Fibroblast of pulmonary artery (primary cell): ENCODE measurements at regions not wholly inside any gene's neighbourhood (a gene's known extent, or its start where the extent isn't known, plus 50 kb on each side); places are given as distances from the start of the nearest gene placed in this dataset.

Source experiments
- DNase-seq: peaks from one replicate; pipeline ENCODE4 v3.0.0-alpha.2; 2010; ENCODE audit warnings: low read depth
- H3K4me3 ChIP-seq: replicated peaks from 2 replicates; pipeline ENCODE4 v1.5.1; 2011; ENCODE audit warnings: low read depth, mild to moderate bottlenecking, control low read depth, low read length, moderate library complexity
- TF ChIP-seq, protein P1 (sequence below): IDR thresholded peaks from 2 replicates; pipeline ENCODE4 v1.5.1; 2011; ENCODE audit warnings: mild to moderate bottlenecking, control low read depth, low read length, inconsistent platforms; ENCODE audit errors: missing control alignments

DNA sequence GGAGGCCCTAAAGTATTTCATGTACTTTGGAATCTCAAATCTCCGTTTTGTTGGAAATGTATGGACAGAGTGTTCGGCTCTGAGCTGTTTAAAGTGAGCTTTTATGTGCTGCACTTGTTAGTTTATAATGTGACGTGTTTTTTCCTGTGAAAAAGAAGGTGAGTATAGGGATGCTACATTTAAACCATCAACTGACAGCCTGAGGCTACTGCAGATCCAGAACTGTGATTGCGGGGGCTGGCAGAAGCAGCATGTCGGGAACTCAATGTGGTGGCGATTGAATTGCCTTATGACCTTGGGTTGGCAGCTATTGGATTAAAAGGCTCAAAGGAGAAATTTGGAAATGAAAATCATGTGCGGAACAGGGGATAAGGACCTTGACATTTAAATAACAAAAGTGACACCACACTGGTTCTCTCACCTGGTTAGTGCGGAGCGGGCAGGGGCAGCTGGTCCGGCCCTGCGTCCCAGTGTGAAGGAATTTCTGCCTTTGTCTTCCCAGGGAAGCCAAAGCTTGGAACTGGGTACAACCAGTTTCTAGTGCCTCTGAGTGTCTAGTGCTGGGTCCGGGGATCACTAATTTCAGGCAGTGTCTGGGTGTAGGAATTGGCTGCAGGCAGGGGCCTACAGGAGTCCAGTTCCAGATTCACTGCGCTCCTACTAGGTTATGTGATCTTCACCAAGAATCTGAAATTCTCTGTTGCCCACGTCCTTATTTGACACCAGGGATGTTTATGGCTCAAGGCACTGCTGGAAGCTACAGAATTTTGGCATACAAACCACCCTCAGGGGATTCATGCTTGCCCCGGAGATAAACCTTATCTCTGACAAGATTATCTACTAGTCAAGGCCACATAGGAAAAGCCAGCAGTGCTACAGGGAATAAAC, 120.7 kb upstream of the ERCC6L2 start:
- TF ChIP-seq, protein P1, sequence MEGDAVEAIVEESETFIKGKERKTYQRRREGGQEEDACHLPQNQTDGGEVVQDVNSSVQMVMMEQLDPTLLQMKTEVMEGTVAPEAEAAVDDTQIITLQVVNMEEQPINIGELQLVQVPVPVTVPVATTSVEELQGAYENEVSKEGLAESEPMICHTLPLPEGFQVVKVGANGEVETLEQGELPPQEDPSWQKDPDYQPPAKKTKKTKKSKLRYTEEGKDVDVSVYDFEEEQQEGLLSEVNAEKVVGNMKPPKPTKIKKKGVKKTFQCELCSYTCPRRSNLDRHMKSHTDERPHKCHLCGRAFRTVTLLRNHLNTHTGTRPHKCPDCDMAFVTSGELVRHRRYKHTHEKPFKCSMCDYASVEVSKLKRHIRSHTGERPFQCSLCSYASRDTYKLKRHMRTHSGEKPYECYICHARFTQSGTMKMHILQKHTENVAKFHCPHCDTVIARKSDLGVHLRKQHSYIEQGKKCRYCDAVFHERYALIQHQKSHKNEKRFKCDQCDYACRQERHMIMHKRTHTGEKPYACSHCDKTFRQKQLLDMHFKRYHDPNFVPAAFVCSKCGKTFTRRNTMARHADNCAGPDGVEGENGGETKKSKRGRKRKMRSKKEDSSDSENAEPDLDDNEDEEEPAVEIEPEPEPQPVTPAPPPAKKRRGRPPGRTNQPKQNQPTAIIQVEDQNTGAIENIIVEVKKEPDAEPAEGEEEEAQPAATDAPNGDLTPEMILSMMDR = no peak
- no peak for DNase-seq
- H3K4me3 ChIP-seq = no peak overlapping the region

DNA sequence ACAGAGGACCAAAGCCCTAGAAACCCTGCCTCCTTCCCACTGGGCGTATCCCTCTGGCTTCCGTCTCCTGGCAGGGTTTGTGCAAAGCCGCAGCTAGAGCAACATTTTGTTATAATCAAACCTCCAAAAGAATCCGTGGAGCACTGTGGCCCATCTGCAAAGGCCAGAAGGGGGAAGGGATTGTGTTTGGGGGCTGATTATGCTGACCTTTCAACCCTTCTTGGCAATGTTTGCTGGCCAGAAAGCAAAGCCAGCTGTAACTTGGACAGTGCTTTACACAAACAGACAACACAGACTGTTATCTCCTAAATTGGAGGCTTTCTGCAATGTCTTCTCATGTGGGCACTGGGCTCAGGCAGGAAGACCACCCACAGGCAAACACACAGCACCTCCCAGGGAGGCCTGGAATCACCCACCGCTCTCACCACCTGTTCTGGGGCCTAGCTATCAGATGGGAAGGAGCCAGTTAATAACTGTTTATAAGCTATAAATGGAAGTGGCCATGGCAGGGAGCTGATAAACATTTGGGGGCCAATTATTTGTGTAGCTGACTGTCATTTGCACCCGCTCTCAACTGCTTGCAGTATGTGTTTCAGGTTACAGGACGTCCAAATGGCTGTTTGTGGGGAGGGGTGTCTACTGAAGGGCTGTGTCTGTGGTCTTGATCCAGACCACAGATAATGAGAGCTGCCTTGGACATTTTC, 121.6 kb upstream of the ERCC6L2 start:
- H3K4me3 ChIP-seq = no peak overlapping the region
- TF ChIP-seq, protein P1 = no peak
- DNase-seq = no peak

DNA sequence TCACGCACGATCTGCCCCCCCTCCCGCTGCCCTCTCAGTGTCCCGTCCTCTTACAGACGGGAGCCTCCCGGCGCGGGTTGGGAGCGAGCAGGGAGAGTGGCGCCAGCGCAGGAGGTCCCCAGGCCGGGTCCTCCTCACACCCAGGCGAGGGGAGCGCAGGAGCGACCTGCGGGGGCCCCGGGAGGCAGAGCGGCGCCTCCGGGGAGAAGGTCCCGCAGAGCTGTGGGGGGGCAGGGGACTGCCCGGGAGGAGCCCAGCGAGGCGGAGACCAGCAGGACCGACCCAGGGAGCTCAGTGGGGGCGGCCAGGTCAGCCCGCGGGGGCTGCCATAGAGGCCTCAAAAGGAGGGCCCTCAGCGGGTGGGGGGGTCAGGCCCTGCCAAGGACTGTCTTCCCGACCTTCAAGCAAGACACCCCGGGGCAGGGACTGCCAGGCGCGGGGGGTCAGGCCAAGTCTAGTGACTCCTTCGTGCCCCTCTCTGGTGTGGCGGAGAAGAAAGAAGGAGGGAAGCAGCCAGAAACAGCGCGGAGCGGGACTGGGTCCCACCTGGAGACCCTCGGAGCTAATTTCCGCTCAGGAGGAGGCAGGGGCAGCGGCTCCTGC, 123.3 kb upstream of the ERCC6L2 start:
- TF ChIP-seq, protein P1 = no peak
- no peak overlapping the region for H3K4me3 ChIP-seq
- no peak for DNase-seq

DNA sequence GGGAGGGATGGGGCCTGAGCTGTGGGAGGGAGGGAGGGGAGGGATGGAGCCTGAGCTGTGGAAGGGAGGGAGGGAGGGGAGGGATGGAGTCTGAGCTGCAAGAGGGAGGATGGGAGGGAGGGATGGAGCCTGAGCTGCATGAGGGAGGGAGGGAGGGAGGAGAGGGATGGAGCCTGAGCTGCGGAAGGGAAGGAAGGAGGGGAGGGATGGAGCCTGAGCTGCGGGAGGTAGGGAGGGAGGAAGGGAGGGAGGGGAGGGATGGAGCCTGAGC, 124.0 kb upstream of the ERCC6L2 start:
- no peak overlapping the region for H3K4me3 ChIP-seq
- TF ChIP-seq, protein P1 = no peak
- no peak for DNase-seq

DNA sequence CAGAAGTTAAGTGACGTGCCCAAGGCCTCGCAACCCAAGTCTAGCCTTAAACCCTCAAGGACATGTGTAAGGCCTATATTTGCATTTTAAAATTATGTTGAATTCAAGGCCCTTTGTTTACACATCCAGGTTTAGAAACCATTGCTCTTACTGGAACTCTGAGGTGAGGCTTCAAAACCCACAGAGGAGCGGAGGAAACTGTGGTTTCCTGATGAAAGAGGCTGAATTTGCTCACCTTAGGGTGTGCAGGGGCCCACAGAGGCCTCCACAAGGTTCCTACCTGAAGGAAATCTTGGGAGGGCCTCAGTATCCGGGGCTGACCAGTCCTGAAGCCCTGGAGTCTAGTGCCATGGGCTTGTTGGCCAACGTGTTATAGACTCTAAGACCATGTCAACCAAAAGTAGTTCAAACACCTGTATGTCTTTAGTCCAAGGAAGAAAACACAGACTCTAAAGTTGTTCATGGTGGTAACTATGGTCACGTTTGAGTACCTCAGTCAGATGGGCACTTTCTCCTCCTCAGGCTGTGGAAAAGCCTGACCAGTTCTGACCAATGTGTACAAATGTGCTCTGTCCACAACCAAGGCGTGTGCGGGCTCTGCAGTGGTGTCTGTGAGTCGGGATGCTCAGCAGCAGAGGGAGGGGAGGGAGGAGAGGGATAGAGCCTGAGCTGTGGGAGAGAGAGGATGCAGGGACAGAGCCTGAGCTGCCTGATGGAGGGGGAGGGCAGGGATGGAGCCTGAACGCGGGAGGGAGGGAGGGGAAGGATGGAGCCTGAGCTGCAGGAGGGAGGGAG, 124.6 kb upstream of the ERCC6L2 start:
- DNase-seq = no peak
- H3K4me3 ChIP-seq = no peak overlapping the region
- TF ChIP-seq, protein P1 = no peak

DNA sequence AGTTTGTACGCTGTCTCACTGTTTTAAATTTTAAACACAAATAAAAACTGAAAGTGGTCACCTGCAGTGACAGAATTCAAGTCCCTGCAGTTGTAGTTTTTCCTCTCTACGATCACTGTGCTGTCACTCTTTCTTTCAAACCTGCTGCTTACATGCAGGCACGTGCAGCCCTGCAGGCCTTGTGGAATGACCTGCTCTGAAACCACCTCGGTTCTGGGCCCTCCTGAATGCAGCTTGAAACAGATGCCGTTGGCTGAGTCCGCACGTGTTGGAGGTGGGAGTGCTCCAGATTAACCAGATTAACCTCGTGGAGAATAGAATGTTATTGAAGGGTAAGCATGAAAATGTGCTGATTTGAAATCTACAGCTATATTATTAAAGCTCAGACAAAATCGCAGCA, 126.0 kb upstream of the ERCC6L2 start:
- DNase-seq = no peak
- TF ChIP-seq, protein P1 = no peak
- no peak overlapping the region for H3K4me3 ChIP-seq
